Gastrocnemius medialis (tissue), 4 donors: ENCODE measurements at regions not wholly inside any gene's neighbourhood (a gene's known extent, or its start where the extent isn't known, plus 50 kb on each side); places are given as distances from the start of the nearest gene placed in this dataset.

Experiments used
- CTCF ChIP-seq, 5 experiments: fragments of 450-650 bp in 3 of 5; fragments of 200-600 bp in 2 of 5; sonication (generic) in 2 of 5; IDR thresholded peaks in 4 of 5; conservative IDR thresholded peaks in 1 of 5; 1 replicate in 4 of 5; 2 replicates in 1 of 5; pipeline ENCODE4 v1.5.1; 2016 to 2019; ENCODE audit warnings: antibody characterized with exemption in 5 of 5, mild to moderate bottlenecking in 3 of 5, moderate library complexity in 3 of 5
- POLR2A ChIP-seq, 2 donors: fragments of 450-650 bp; IDR thresholded peaks; one replicate each; pipeline ENCODE4 v1.6.1; 2017; ENCODE audit warnings: antibody characterized with exemption in 2 of 2, mild to moderate bottlenecking in 2 of 2, moderate library complexity in 2 of 2

GRCh38 chr3:536417-536813 is 339.9 kb downstream of the CHL1 start:
- TF ChIP-seq POLR2A (IDR thresholded peaks at IDR 0.05), result no peak
- TF ChIP-seq CTCF (IDR thresholded peaks at IDR 0.05 in 4 of 5, conservative IDR thresholded peaks at IDR 0.05 in 1 of 5), result no peak
